ENCODE measurements at regions not wholly inside any gene's neighbourhood (a gene's known extent, or its start where the extent isn't known, plus 50 kb on each side); places are given as distances from the start of the nearest gene placed in this dataset.
"Not testable (repeated sequence)": the region's sequence is repeated elsewhere in the genome, so short reads cannot be mapped to it uniquely, and the experiment has no call there.

- H3K27ac Mint-ChIP-seq; ATAC-seq (ENCODE audit: low read depth in 2 of 2); H3K27me3 Mint-ChIP-seq; H3K4me1 Mint-ChIP-seq; H3K4me1 ChIP-seq (ENCODE audit: control insufficient read depth, insufficient read depth, low read length, poor library complexity, severe bottlenecking); DNase-seq; H3K27ac ChIP-seq (ENCODE audit: insufficient read depth, low read length, poor library complexity, severe bottlenecking); H3K36me3 ChIP-seq (ENCODE audit: control insufficient read depth, insufficient read depth, low read length); H3K9me3 Mint-ChIP-seq; H3K36me3 Mint-ChIP-seq; H3K4me3 ChIP-seq (ENCODE audit: low read depth, low read length); H3K4me3 Mint-ChIP-seq; H3K27me3 ChIP-seq (ENCODE audit: control insufficient read depth, insufficient read depth, low read length); H3K9me3 ChIP-seq (ENCODE audit: control insufficient read depth in 2 of 2, low read length in 2 of 2): not testable (repeated sequence)
Measured at GRCh38 chr2:868857-869256, 81.8 kb upstream of the SNTG2 start.

GRCh38 chr2:867296-867695 is 83.4 kb upstream of the SNTG2 start:
- Mint-ChIP-seq H3K27ac (no peak overlapping the region), H3K36me3 (no peaks in the 10 kb centered on the region), H3K4me1 (no peaks in the 10 kb centered on the region), H3K27me3 (peaks cover 9% of the 10 kb centered on the region), H3K4me3 (no peak overlapping the region), H3K9me3 (peaks cover 0 to 1% (median 0%) of the 10 kb centered on the region in 7 donors)
- Histone ChIP-seq H3K27ac (ENCODE audit: insufficient read depth, low read length, poor library complexity, severe bottlenecking) (no peak overlapping the region), H3K4me3 (ENCODE audit: low read depth, low read length) (no peak overlapping the region), H3K27me3 (ENCODE audit: control insufficient read depth, insufficient read depth, low read length) (no peaks in the 10 kb centered on the region), H3K36me3 (ENCODE audit: control insufficient read depth, insufficient read depth, low read length) (no peaks in the 10 kb centered on the region), H3K9me3 (ENCODE audit: control insufficient read depth in 2 of 2, low read length in 2 of 2) (no peaks in the 10 kb centered on the region), H3K4me1 (ENCODE audit: control insufficient read depth, insufficient read depth, low read length, poor library complexity, severe bottlenecking) (no peaks in the 10 kb centered on the region)
- ATAC-seq (ENCODE audit: low read depth in 2 of 2) (no peak), DNase-seq (no peak)

GRCh38 chr2:866887-867286 is 83.8 kb upstream of the SNTG2 start:
- H3K27me3 ChIP-seq (ENCODE audit: control insufficient read depth, insufficient read depth, low read length): no peaks in the 10 kb centered on the region
- DNase-seq (no peak), ATAC-seq (ENCODE audit: low read depth in 2 of 2) (no peak)
- no peak overlapping the region for H3K27ac ChIP-seq (ENCODE audit: insufficient read depth, low read length, poor library complexity, severe bottlenecking)
- Mint-ChIP-seq H3K27ac (no peak overlapping the region), H3K27me3 (peaks cover 9% of the 10 kb centered on the region), H3K9me3 (peaks cover 0 to 1% (median 0%) of the 10 kb centered on the region in 7 donors), H3K4me3 (no peak overlapping the region), H3K36me3 (no peaks in the 10 kb centered on the region), H3K4me1 (no peaks in the 10 kb centered on the region)
- H3K36me3 ChIP-seq (ENCODE audit: control insufficient read depth, insufficient read depth, low read length): no peaks in the 10 kb centered on the region
- no peak overlapping the region for H3K4me3 ChIP-seq (ENCODE audit: low read depth, low read length)
- H3K4me1 ChIP-seq (ENCODE audit: control insufficient read depth, insufficient read depth, low read length, poor library complexity, severe bottlenecking): no peaks in the 10 kb centered on the region
- H3K9me3 ChIP-seq (ENCODE audit: control insufficient read depth in 2 of 2, low read length in 2 of 2): no peaks in the 10 kb centered on the region

GRCh38 chr2:866009-866680 is 84.5 kb upstream of the SNTG2 start:
- Mint-ChIP-seq H3K9me3 (peaks cover 0 to 1% (median 0%) of the 10 kb centered on the region in 7 donors), H3K4me3 (peak overlapping the region in 1 of 4 donors; percentile 31), H3K4me1 (no peaks in the 10 kb centered on the region), H3K27ac (no peak overlapping the region), H3K27me3 (peaks cover 9% of the 10 kb centered on the region), H3K36me3 (no peaks in the 10 kb centered on the region)
- Histone ChIP-seq H3K27ac (ENCODE audit: insufficient read depth, low read length, poor library complexity, severe bottlenecking) (no peak overlapping the region), H3K9me3 (ENCODE audit: control insufficient read depth in 2 of 2, low read length in 2 of 2) (no peaks in the 10 kb centered on the region), H3K4me3 (ENCODE audit: low read depth, low read length) (no peak overlapping the region), H3K27me3 (ENCODE audit: control insufficient read depth, insufficient read depth, low read length) (no peaks in the 10 kb centered on the region), H3K36me3 (ENCODE audit: control insufficient read depth, insufficient read depth, low read length) (no peaks in the 10 kb centered on the region), H3K4me1 (ENCODE audit: control insufficient read depth, insufficient read depth, low read length, poor library complexity, severe bottlenecking) (no peaks in the 10 kb centered on the region)
- ATAC-seq (ENCODE audit: low read depth in 2 of 2): no peak
- DNase-seq: no peak

GRCh38 chr2:864501-865106 is 86.0 kb upstream of the SNTG2 start:
- Mint-ChIP-seq H3K4me1 (no peaks in the 10 kb centered on the region), H3K9me3 (peaks cover 0 to 1% (median 0%) of the 10 kb centered on the region in 7 donors), H3K36me3 (no peaks in the 10 kb centered on the region), H3K27me3 (peaks cover 4% of the 10 kb centered on the region), H3K4me3 (no peak overlapping the region), H3K27ac (no peak overlapping the region)
- no peak overlapping the region for H3K27ac ChIP-seq (ENCODE audit: insufficient read depth, low read length, poor library complexity, severe bottlenecking)
- DNase-seq: no peak
- no peaks in the 10 kb centered on the region for H3K4me1 ChIP-seq (ENCODE audit: control insufficient read depth, insufficient read depth, low read length, poor library complexity, severe bottlenecking)
- H3K36me3 ChIP-seq (ENCODE audit: control insufficient read depth, insufficient read depth, low read length): no peaks in the 10 kb centered on the region
- H3K4me3 ChIP-seq (ENCODE audit: low read depth, low read length): no peak overlapping the region
- no peaks in the 10 kb centered on the region for H3K27me3 ChIP-seq (ENCODE audit: control insufficient read depth, insufficient read depth, low read length)
- no peak for ATAC-seq (ENCODE audit: low read depth in 2 of 2)
- no peaks in the 10 kb centered on the region for H3K9me3 ChIP-seq (ENCODE audit: control insufficient read depth in 2 of 2, low read length in 2 of 2)

- ATAC-seq (ENCODE audit: low read depth in 2 of 2): no peak
- no peak overlapping the region for H3K4me3 Mint-ChIP-seq
- H3K9me3 ChIP-seq (ENCODE audit: control insufficient read depth in 2 of 2, low read length in 2 of 2): no peaks in the 10 kb centered on the region
- no peaks in the 10 kb centered on the region for H3K4me1 Mint-ChIP-seq
- no peaks in the 10 kb centered on the region for H3K4me1 ChIP-seq (ENCODE audit: control insufficient read depth, insufficient read depth, low read length, poor library complexity, severe bottlenecking)
- no peaks in the 10 kb centered on the region for H3K27me3 ChIP-seq (ENCODE audit: control insufficient read depth, insufficient read depth, low read length)
- peaks cover 0 to 1% (median 0%) of the 10 kb centered on the region in 7 donors for H3K9me3 Mint-ChIP-seq
- no peak overlapping the region for H3K27ac ChIP-seq (ENCODE audit: insufficient read depth, low read length, poor library complexity, severe bottlenecking)
- H3K36me3 Mint-ChIP-seq: no peaks in the 10 kb centered on the region
- DNase-seq: no peak
- peaks cover 4% of the 10 kb centered on the region for H3K27me3 Mint-ChIP-seq
- H3K27ac Mint-ChIP-seq: no peak overlapping the region
- H3K4me3 ChIP-seq (ENCODE audit: low read depth, low read length): no peak overlapping the region
- no peaks in the 10 kb centered on the region for H3K36me3 ChIP-seq (ENCODE audit: control insufficient read depth, insufficient read depth, low read length)
Measured at GRCh38 chr2:863732-864450, 86.8 kb upstream of the SNTG2 start.

- no peak overlapping the region for H3K27ac Mint-ChIP-seq
- no peaks in the 10 kb centered on the region for H3K36me3 Mint-ChIP-seq
- ATAC-seq (ENCODE audit: low read depth in 2 of 2): no peak
- Histone ChIP-seq H3K27ac (ENCODE audit: insufficient read depth, low read length, poor library complexity, severe bottlenecking) (no peak overlapping the region), H3K4me1 (ENCODE audit: control insufficient read depth, insufficient read depth, low read length, poor library complexity, severe bottlenecking) (no peaks in the 10 kb centered on the region), H3K4me3 (ENCODE audit: low read depth, low read length) (no peak overlapping the region), H3K27me3 (ENCODE audit: control insufficient read depth, insufficient read depth, low read length) (no peaks in the 10 kb centered on the region), H3K36me3 (ENCODE audit: control insufficient read depth, insufficient read depth, low read length) (no peaks in the 10 kb centered on the region), H3K9me3 (ENCODE audit: control insufficient read depth in 2 of 2, low read length in 2 of 2) (no peaks in the 10 kb centered on the region)
- H3K4me3 Mint-ChIP-seq: no peak overlapping the region
- no peaks in the 10 kb centered on the region for H3K4me1 Mint-ChIP-seq
- H3K9me3 Mint-ChIP-seq: peaks cover 0 to 1% (median 0%) of the 10 kb centered on the region in 7 donors
- H3K27me3 Mint-ChIP-seq: peaks cover 4% of the 10 kb centered on the region
- DNase-seq: no peak
Measured at GRCh38 chr2:862731-863466, 87.8 kb upstream of the SNTG2 start.
